Left ventricle myocardium superior (tissue), 1 donor: ENCODE measurements at regions not wholly inside any gene's neighbourhood (a gene's known extent, or its start where the extent isn't known, plus 50 kb on each side); places are given as distances from the start of the nearest gene placed in this dataset.

Experiments
- ATAC-seq: fragments of 200-7000 bp; cut with Tn5 transposase; one replicate; pipeline ENCODE4 v1.9.1; 2020; ENCODE audit warnings: mild to moderate bottlenecking, moderate library complexity
- DNase-seq: peaks from one replicate; pipeline ENCODE4 v3.0.0-alpha.2; 2020
- intact Hi-C: fragments of 100-400 bp; cut with micrococcal nuclease; formaldehyde crosslinking; loops from one replicate; pipeline ENCODE4 v1.11.0; 2022
- donor health status: DM: no; HTN: yes; CAD: no; lungs with severe emphysema.

GRCh38 chr3:17805461-17805940 is 63.1 kb upstream of the TBC1D5 start:
- DNase-seq (no peak), ATAC-seq (no peak)
- intact Hi-C loops, result no loop called here

DNA sequence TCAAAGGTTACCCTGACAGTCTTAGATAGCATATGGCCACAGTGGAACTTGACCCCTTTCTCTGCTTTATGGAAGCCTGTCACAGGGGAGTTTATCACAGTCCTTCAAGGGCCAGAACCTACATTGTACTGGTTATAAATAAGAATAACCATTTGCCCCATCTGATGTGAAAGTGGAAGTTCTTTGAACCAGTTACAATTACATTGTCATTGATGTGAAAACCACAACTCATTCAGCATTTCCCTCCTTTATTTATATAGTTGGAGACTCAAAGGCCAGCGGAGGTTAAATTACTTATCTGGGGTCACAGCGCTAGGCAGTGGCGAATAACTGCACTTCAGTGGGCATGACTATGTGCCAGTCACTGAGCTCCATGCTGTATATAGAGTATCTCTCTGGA is 60.5 kb upstream of the TBC1D5 start:
- DNase-seq (no peak), ATAC-seq (no peak)
- intact Hi-C loops, result no loop called here

- no peak for ATAC-seq
- intact Hi-C loops, result no loop called here
- no peak for DNase-seq
Measured at GRCh38 chr3:17801131-17801530, 58.7 kb upstream of the TBC1D5 start.

DNA sequence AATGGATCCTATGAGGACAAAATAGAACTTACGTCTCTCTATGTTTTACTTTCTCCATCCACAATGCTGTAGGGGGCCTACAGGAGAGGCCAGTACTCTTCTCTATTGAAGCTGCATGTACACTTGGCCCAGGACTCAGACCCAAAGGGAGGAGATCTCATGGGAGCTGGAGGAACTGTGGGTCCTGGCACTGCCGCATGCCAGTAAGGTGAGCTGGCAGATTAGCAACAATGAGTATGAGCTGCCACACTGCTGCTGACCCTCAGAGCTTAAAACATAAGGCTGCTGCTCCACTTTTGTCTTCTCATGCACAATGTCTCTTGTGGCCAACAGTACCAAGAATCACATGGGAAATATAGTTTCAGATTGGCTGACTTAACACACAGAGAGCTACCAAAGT is 57.8 kb upstream of the TBC1D5 start:
- DNase-seq (no peak), ATAC-seq (no peak)

DNA sequence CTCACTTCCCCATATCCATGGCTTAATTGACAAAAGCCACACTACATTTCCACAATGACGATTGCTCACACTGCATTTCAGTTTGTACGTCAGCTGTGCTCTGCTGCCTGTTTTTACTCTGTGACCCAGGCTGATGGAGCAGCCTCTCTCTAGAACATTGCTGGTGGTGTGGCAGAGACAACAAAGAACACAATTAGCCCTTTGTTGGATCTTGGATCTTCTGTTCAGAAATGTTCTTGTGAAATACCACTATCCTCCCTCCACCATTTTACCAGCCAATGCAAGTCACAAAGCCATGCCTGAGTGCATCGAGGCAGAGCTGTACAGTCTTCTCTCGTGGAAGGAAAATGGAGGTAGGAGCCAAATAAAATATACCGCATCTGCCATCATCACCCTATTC is 56.9 kb upstream of the TBC1D5 start:
- no peak for ATAC-seq
- intact Hi-C loops, result no loop called here

More for the DNA sequence above, 57.8 kb upstream of the TBC1D5 start:
- intact Hi-C loops, result no loop called here

GRCh38 chr3:17798000-17798399 is 55.6 kb upstream of the TBC1D5 start:
- DNase-seq (no peak), ATAC-seq (no peak)
- intact Hi-C loops, result no loop called here

More for the DNA sequence above, 56.9 kb upstream of the TBC1D5 start:
- no peak for DNase-seq

- ATAC-seq (no peak), DNase-seq (no peak)
- intact Hi-C loops, result no loop called here
Measured at GRCh38 chr3:17795711-17796110, 53.3 kb upstream of the TBC1D5 start.

GRCh38 chr3:17795280-17795679 is 52.8 kb upstream of the TBC1D5 start:
- no peak for ATAC-seq
- intact Hi-C loops, result no loop called here
- DNase-seq, result no peak

DNA sequence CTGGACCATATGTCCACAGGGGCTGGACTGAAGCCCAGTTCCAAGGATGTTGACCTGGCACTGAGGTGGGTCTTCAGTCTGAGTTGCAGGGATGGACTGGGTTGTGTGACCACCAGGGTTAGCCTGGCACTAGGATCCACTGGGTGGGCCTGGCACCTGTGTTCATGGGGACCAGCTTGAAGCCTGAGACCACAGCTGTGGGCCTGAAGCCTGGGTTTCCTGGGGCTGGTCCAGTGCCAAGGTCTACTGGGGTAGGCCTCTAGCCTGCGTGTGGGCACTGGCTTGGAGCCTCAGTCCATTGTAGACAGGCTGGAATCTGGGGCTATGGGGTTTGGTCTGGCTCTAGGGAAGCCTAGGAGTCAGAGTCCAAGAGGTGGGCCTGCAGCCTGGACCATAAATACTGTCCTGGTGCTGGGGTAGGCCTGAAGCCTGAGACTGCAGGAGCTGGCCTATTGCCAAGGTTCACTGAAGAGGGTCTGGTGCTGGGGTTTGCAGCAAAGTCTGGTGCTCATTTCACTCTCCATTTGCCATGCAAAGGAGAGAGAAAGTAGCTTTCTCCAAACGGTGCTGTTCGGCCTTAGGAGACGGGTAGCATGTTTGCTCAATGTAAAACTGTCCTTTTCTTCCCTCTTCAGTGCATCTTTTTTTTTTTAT is 51.2 kb upstream of the TBC1D5 start:
- no peak for ATAC-seq
- intact Hi-C loops, result no loop called here
- no peak for DNase-seq
